Epithelial cell of proximal tubule (primary cell): ENCODE measurements at regions not wholly inside any gene's neighbourhood (a gene's known extent, or its start where the extent isn't known, plus 50 kb on each side); places are given as distances from the start of the nearest gene placed in this dataset.
"Not testable (repeated sequence)": the region's sequence is repeated elsewhere in the genome, so short reads cannot be mapped to it uniquely, and the experiment has no call there.

ENCODE experiments used
- DNase-seq: peaks from one replicate; pipeline ENCODE4 v3.0.0-alpha.2; 2011; ENCODE audit warnings: low read depth
- H3K4me3 ChIP-seq: 2 replicates; pipeline ENCODE4 v1.5.1; 2011; ENCODE audit warnings: low read depth, mild to moderate bottlenecking, low read length
- TF ChIP-seq, protein P1 (sequence below): conservative IDR thresholded peaks from 2 replicates; pipeline ENCODE4 v1.5.1; 2012; ENCODE audit warnings: low read depth, mild to moderate bottlenecking, low read length

DNA sequence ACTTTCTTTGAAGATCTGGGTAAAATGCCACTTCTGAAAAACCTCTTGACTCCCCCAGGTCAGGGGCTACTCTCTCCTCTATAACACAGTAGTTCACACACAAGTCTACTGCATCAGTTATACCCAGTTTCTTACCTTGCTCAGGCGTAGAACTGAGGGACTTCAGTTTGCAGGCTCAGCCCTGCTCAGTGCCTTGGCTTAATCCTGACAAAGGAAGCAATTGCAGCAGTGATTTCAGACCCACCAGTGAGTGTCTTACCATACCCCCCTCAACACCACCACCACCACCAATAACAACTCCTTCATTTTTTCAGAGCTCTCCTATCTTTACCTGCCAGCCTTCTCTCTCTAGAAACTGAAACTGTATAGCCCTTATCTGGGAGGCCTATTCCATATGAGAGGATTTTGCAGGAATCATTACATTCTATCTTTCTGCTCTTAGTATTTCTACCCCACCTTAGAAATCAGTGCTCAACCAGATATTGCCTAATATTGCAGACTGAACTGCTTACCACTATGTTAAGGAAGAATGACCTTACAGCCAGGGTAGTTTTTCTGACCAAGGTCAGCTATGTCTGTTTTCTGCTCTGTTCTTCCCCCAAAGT is 105.5 kb upstream of the S1PR1 start:
- TF ChIP-seq, protein P1, sequence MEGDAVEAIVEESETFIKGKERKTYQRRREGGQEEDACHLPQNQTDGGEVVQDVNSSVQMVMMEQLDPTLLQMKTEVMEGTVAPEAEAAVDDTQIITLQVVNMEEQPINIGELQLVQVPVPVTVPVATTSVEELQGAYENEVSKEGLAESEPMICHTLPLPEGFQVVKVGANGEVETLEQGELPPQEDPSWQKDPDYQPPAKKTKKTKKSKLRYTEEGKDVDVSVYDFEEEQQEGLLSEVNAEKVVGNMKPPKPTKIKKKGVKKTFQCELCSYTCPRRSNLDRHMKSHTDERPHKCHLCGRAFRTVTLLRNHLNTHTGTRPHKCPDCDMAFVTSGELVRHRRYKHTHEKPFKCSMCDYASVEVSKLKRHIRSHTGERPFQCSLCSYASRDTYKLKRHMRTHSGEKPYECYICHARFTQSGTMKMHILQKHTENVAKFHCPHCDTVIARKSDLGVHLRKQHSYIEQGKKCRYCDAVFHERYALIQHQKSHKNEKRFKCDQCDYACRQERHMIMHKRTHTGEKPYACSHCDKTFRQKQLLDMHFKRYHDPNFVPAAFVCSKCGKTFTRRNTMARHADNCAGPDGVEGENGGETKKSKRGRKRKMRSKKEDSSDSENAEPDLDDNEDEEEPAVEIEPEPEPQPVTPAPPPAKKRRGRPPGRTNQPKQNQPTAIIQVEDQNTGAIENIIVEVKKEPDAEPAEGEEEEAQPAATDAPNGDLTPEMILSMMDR: no peak
- no peak overlapping the region for H3K4me3 ChIP-seq
- no peak for DNase-seq

DNA sequence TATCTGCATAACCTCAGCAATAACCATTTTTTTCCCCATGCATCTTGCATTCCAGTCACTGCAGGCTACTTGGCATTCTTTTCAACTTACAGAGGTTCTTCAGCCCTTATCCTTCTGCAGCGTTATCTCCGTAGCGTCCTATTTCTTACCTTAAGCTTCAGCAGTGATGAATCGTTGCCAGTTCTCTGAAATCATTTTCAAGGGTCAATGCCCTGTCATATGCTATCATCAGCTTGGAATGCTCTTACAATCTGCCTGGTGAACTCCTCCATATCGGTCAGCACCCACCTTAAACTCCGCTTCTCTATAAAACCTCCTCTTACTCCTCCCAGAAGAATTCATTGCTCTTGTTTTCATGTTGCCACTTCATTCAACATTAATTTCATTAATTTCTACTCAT is 105.1 kb upstream of the DPH5 start:
- TF ChIP-seq, protein P1: no peak
- DNase-seq: peak; percentile 71
- H3K4me3 ChIP-seq: no peak overlapping the region

DNA sequence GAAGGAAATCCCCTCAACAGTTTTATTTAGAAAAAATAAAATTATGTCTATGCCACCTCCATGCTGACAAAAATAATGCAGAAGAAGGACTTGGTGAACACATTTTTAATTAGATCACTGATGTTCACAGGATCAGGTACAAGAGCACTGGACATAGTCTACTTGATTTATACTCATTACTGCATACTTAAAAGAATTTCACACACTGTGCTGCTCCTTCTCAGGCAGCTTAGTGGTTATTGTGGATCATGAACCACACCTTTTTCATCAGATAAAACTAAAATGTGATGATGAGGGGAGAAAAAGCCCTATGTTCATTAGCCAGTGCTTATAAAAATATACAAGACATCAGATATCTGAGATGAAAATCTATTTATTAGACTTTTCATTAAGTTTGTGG is 103.3 kb upstream of the DPH5 start:
- H3K4me3 ChIP-seq: no peak overlapping the region
- no peak for DNase-seq
- TF ChIP-seq, protein P1: no peak

DNA sequence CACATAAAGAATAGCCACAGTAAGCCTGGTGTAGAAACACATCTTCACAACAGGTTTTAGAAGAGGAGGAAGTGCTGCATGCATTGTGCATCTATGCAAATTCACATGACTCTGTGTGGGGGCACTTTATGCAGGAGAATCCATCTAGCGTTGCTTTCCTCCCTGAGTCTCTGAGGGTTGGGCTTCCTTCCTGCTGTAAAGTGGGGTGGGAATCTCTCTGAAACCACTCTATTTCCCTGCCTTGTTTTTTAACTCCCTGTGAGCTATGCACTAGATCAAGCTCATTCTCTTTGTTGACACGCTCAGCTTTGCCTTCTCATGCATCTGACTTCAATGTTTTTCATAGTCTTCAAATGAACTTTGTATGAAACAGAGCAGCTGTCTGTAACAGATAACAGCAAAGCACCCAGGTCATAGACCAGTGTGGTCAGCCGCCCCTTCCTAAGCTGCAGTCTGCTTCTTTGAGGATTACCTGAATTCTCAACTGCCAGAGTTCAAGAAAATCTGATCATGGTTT is 102.7 kb upstream of the DPH5 start:
- TF ChIP-seq, protein P1: no peak
- no peak for DNase-seq
- H3K4me3 ChIP-seq: no peak overlapping the region

DNA sequence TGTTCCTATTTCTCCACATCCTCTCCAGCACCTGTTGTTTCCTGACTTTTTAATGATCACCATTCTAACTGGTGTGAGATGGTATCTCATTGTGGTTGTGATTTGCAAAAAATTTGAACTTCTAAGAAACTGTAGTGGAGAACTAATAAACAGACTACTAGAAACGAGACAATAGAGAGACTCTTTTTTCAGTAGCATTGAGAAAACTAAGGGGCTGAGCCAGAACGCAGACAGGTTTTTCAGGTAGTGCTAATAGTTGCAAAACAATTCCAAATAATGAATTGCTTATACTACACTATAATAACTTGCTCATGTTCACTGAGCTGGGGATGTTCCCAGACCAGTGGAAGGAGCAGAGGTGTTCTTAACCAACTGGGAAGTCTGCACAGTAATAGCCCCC is 98.8 kb upstream of the DPH5 start:
- DNase-seq: no peak
- TF ChIP-seq, protein P1: no peak
- H3K4me3 ChIP-seq: no peak overlapping the region

DNA sequence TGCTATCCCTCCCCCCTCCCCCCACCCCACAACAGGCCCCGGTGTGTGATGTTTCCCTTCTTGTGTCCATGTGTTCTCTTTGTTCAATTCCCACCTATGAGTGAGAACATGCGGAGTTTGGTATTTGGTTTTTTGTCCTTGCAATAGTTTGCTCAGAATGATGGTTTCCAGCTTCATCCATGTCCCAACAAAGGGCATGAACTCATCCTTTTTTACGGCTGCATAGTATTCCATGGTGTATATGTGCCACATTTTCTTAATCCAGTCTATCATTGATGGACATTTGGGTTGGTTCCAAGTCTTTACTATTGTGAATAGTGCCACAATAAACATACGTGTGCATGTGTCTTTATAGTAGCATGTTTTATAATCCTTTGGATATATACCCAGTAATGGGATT is 98.3 kb upstream of the DPH5 start:
- not testable (repeated sequence) for H3K4me3 ChIP-seq, DNase-seq

DNA sequence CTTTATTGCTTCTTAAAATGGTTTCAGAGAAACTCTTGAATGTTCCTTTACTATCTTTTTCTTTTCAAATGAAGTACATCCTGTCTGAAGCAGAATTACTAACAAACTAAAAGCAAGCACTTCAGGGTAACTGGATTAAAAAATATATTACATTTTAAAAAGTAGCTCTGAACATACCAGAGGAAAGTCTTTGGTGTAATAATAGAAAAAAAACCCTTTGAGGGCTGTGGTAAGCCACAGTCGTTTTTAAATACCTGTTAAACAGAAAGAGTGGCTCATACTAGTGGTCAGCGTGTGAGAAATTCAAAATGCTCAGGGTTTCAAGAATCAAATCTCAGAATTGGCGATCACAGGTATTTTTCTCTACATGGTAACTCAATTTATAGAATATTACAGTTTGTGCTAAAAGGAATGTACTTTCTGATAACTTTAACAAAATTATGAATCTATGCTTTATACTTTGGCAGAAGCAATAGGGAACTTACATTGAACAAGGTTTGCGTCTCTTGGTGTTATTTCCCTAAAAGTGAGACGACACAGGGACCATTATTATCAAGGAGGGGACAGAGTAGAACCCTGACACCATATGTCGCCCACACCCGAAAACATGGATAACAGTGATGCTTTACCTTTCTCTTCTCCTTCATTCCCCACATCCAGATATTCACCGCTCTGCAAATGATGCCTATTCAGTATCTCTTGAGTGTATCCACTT is 97.0 kb upstream of the DPH5 start:
- TF ChIP-seq, protein P1: no peak
- DNase-seq: no peak
- no peak overlapping the region for H3K4me3 ChIP-seq
